ENCODE measurements at regions not wholly inside any gene's neighbourhood (a gene's known extent, or its start where the extent isn't known, plus 50 kb on each side); places are given as distances from the start of the nearest gene placed in this dataset.

DNA sequence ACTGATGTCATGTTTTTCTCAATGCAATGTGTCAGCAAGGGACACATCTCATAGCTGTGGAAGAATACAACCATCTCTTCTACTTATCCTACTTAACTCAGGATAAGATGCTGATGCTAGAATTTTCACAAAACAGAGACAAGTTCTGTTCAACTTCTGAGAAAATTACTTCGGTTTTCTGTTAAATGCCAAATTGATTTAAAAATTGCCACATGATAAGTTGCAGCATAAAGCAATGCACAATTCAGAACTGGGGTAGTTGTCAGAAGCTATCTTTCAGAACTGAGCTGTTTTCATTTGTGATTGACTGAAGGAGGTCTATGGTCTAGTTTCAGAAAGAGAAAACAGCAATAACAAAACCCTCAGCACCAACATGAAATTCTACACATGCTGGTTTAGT lies 954.8 kb upstream of the C9orf72 start:
- TF ChIP-seq CTCF (IDR thresholded peaks at IDR 0.05; ENCODE audit: low read depth, low read length) = no peak
- H3K4me3 ChIP-seq (ENCODE audit: low read depth, low read length) = no peak overlapping the region

DNA sequence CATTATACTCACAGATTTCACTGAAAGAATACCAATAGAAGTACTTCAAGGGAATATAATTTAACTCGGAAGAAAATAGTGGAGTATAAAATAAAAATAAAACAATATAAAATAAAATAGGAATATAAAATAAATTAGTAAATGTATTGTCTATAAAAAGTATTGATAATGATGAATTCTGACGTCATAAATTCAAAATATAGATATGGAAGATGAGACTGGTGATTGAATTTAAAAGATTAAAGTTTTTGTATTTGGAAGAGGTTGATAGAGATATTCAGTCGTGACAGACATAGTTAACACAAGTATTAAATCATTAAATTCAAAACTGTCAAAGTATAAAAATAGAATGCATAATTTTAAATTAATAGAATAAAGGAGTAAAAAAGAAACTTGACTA lies 964.9 kb upstream of the C9orf72 start:
- H3K4me3 ChIP-seq (ENCODE audit: low read depth, low read length) = no peak overlapping the region
- no peak for TF ChIP-seq CTCF (IDR thresholded peaks at IDR 0.05; ENCODE audit: low read depth, low read length)

GRCh38 chr9:28539434-28540070 lies 966.3 kb upstream of the C9orf72 start:
- TF ChIP-seq CTCF (IDR thresholded peaks at IDR 0.05; ENCODE audit: low read depth, low read length) = no peak
- H3K4me3 ChIP-seq (ENCODE audit: low read depth, low read length) = no peak overlapping the region

- TF ChIP-seq CTCF (IDR thresholded peaks at IDR 0.05; ENCODE audit: low read depth, low read length) = no peak
- no peak overlapping the region for H3K4me3 ChIP-seq (ENCODE audit: low read depth, low read length)
Observed at GRCh38 chr9:28542928-28543327, 969.6 kb upstream of the C9orf72 start.

- no peak for TF ChIP-seq CTCF (IDR thresholded peaks at IDR 0.05; ENCODE audit: low read depth, low read length)
- no peak overlapping the region for H3K4me3 ChIP-seq (ENCODE audit: low read depth, low read length)
Observed at GRCh38 chr9:28547527-28547926, 974.2 kb upstream of the C9orf72 start.

GRCh38 chr9:28563291-28563934 lies 990.1 kb upstream of the C9orf72 start:
- H3K4me3 ChIP-seq (ENCODE audit: low read depth, low read length) = no peak overlapping the region
- TF ChIP-seq CTCF (IDR thresholded peaks at IDR 0.05; ENCODE audit: low read depth, low read length) = no peak

DNA sequence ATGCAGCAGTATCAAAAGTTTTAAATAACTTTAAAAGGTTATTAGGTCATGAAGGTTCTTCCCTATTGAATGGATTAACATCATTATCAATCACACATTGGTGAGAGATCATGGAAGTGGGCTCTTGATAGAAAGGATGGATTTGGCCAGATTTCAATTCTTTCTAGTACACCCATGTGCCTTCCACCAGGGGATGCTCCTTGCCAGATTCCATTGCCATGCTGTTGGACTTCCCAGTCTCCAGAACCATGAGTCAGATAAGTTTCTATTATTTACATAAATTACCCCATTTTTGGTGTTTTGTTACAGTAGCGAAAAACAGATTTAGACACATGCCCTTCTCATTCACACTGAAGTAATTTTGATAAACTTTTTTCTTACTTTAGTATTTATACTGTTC lies 1010.6 kb upstream of the C9orf72 start:
- no peak overlapping the region for H3K4me3 ChIP-seq (ENCODE audit: low read depth, low read length)
- TF ChIP-seq CTCF (IDR thresholded peaks at IDR 0.05; ENCODE audit: low read depth, low read length) = no peak

Measured in WI38 (cell line).